HCT116 (cell line): ENCODE measurements at regions not wholly inside any gene's neighbourhood (a gene's known extent, or its start where the extent isn't known, plus 50 kb on each side); places are given as distances from the start of the nearest gene placed in this dataset.

Experiments used
- ATAC-seq: fragments of 200-7000 bp; cut with Tn5 transposase; 2 replicates; pipeline ENCODE4 v1.9.1; 2020; ENCODE audit warnings: mild to moderate bottlenecking, moderate library complexity
- BruUV-seq: library from RNA; stranded (reverse); fragments of 400-500 nt; replicated peaks from 2 replicates; lab custom pipeline; 2021; lab: Mats Ljungman, UMichigan
- CTCF ChIA-PET: fragments of 300-600 bp; sonication (Branson Sonifier 250); formaldehyde crosslinking; loops from one replicate; lab custom pipeline; 2021; ENCODE audit warnings: antibody characterized with exemption; lab: Charles Lee
- POLR2A ChIA-PET: fragments of 300-600, 350-600 bp; sonication (Branson Sonifier 250); formaldehyde crosslinking; loops from one replicate; lab custom pipeline; 2021; ENCODE audit warnings: antibody characterized with exemption; lab: Charles Lee
- RAD21 ChIA-PET, 2 experiments: fragments of 300-600 bp; sonication (Branson Sonifier 250); formaldehyde crosslinking; loops; one replicate each; lab custom pipeline; 2023; ENCODE audit warnings: low total read pairs in 2 of 2; ENCODE audit not compliant: uncharacterized antibody in 2 of 2, unreplicated experiment in 2 of 2, low non-redundant PET in 1 of 2; lab: Charles Lee
- DNase-seq: peaks from one replicate; pipeline ENCODE4 v3.0.0-alpha.2; 2010; ENCODE audit warnings: low read depth, low spot score
- H2AFZ ChIP-seq: fragments of 200-600 bp; shearing (Covaris generic), sonication (generic); 2 replicates; pipeline ENCODE4 v1.6.1; 2017; ENCODE audit warnings: low read depth, mixed run types, mixed read lengths, antibody characterized with exemption, low read length; ENCODE audit not compliant: poor library complexity, severe bottlenecking
- H3K27ac ChIP-seq: 2 replicates; pipeline ENCODE4 v1.5.1; 2012; ENCODE audit warnings: low read depth, low read length
- H3K27me3 ChIP-seq: fragments of 200-600 bp; sonication (generic); 2 replicates; pipeline ENCODE4 v1.6.1; 2016; ENCODE audit warnings: mixed run types, low read length, mixed read lengths; ENCODE audit not compliant: insufficient read depth
- H3K36me3 ChIP-seq, 2 experiments: fragments of 200-500 bp in 1 of 2; fragments of 200-600 bp in 1 of 2; sonication (Bioruptor generic) in 1 of 2; sonication (generic) in 1 of 2; 2 replicates each; pipeline versions ENCODE4 v1.5.1 to v1.6.1; 2014 to 2016; ENCODE audit warnings: low read length in 2 of 2, inconsistent platforms in 1 of 2, mixed read lengths in 1 of 2, mixed run types in 1 of 2; ENCODE audit not compliant: insufficient read depth in 2 of 2, control insufficient read depth in 1 of 2
- H3K4me1 ChIP-seq, 2 experiments: fragments of 200-600 bp in 1 of 2; sonication (generic) in 1 of 2; 2 replicates each; pipeline versions ENCODE4 v1.5.1 to v1.6.1; 2012 to 2017; ENCODE audit warnings: low read length in 2 of 2, inconsistent platforms in 1 of 2, mild to moderate bottlenecking in 1 of 2, mixed read lengths in 1 of 2, mixed run types in 1 of 2, moderate library complexity in 1 of 2; ENCODE audit not compliant: insufficient read depth in 2 of 2, control insufficient read depth in 1 of 2
- H3K4me2 ChIP-seq: fragments of 200-600 bp; sonication (generic); 2 replicates; pipeline ENCODE4 v1.6.1; 2017; ENCODE audit warnings: mixed run types, low read length, mixed read lengths
- H3K4me3 ChIP-seq, 2 experiments: fragments of 200-600 bp in 1 of 2; sonication (generic) in 1 of 2; replicated peaks in 1 of 2; 2 replicates each; pipeline ENCODE4 v1.5.1; 2011 to 2016; ENCODE audit warnings: low read length in 2 of 2, control low read depth in 1 of 2, low read depth in 1 of 2, mild to moderate bottlenecking in 1 of 2, mixed read lengths in 1 of 2, mixed run types in 1 of 2
- H3K79me2 ChIP-seq: fragments of 200-600 bp; sonication (generic); 2 replicates; pipeline ENCODE4 v1.6.1; 2017; ENCODE audit warnings: mild to moderate bottlenecking, mixed run types, low read length, moderate library complexity, mixed read lengths; ENCODE audit not compliant: insufficient read depth
- H3K9ac ChIP-seq: fragments of 200-600 bp; sonication (generic); 2 replicates; pipeline ENCODE4 v1.6.1; 2016; ENCODE audit warnings: low read length, mixed read lengths
- H3K9me2 ChIP-seq: fragments of 200-600 bp; sonication (generic), shearing (Covaris generic); 2 replicates; pipeline ENCODE4 v1.6.1; 2017; ENCODE audit warnings: mixed run types, mild to moderate bottlenecking, moderate library complexity; ENCODE audit not compliant: insufficient read depth
- H3K9me3 ChIP-seq, 2 experiments: fragments of 200-500 bp in 1 of 2; fragments of 200-600 bp in 1 of 2; sonication (Bioruptor generic) in 1 of 2; sonication (generic) in 1 of 2; 2 replicates each; pipeline ENCODE4 v1.6.1; 2014 to 2017; ENCODE audit warnings: low read length in 2 of 2, mixed read lengths in 2 of 2, inconsistent platforms in 1 of 2, low read depth in 1 of 2, mild to moderate bottlenecking in 1 of 2, mixed run types in 1 of 2, moderate library complexity in 1 of 2; ENCODE audit not compliant: control insufficient read depth in 1 of 2, insufficient read depth in 1 of 2
- H4K20me1 ChIP-seq: fragments of 200-600 bp; sonication (generic), shearing (Covaris generic); 2 replicates; pipeline ENCODE4 v1.6.1; 2017; ENCODE audit warnings: mixed run types, mild to moderate bottlenecking, moderate library complexity; ENCODE audit not compliant: insufficient read depth
- CEBPB ChIP-seq: IDR thresholded peaks from 2 replicates; pipeline ENCODE4 v1.6.1; 2012; ENCODE audit warnings: low read depth
- EGR1 ChIP-seq: IDR thresholded peaks from 2 replicates; pipeline ENCODE4 v1.6.1; 2012; ENCODE audit warnings: low read depth
- ELF1 ChIP-seq: IDR thresholded peaks from 2 replicates; pipeline ENCODE4 v1.6.1; 2012; ENCODE audit warnings: low read depth, borderline replicate concordance
- EZH2 ChIP-seq: fragments of 200-600 bp; sonication (generic); IDR thresholded peaks from 2 replicates; pipeline ENCODE4 v1.6.1; 2017; ENCODE audit warnings: antibody characterized with exemption, mixed run types
- EZH2phosphoT487 ChIP-seq: fragments of 200-600 bp; IDR thresholded peaks from 2 replicates; pipeline ENCODE4 v1.6.1; 2018; ENCODE audit warnings: antibody characterized with exemption, borderline replicate concordance
- FOSL1 ChIP-seq: IDR thresholded peaks from 2 replicates; pipeline ENCODE4 v1.6.1; 2012; ENCODE audit warnings: low read depth
- JUND ChIP-seq: IDR thresholded peaks from 2 replicates; pipeline ENCODE4 v1.6.1; 2012
- POLR2A ChIP-seq: IDR thresholded peaks from 2 replicates; pipeline ENCODE4 v1.7.0; 2011; ENCODE audit warnings: borderline replicate concordance; ENCODE audit not compliant: insufficient read depth, insufficient read length; ENCODE audit errors: extremely low read depth
- POLR2AphosphoS5 ChIP-seq: IDR thresholded peaks from 2 replicates; pipeline ENCODE4 v1.6.1; 2011; ENCODE audit warnings: mild to moderate bottlenecking, low read depth, low read length, moderate library complexity
- RAD21 ChIP-seq: IDR thresholded peaks from 2 replicates; pipeline ENCODE4 v1.6.1; 2012; ENCODE audit warnings: low read depth, mild to moderate bottlenecking
- SIN3A ChIP-seq: IDR thresholded peaks from 2 replicates; pipeline ENCODE4 v1.6.1; 2012; ENCODE audit warnings: low read depth
- SP1 ChIP-seq: IDR thresholded peaks from 2 replicates; pipeline ENCODE4 v1.6.1; 2012; ENCODE audit warnings: low read depth
- SRF ChIP-seq: IDR thresholded peaks from 2 replicates; pipeline ENCODE4 v1.6.1; 2012; ENCODE audit warnings: low read depth
- YY1 ChIP-seq: IDR thresholded peaks from 2 replicates; pipeline ENCODE4 v1.6.1; 2011; ENCODE audit warnings: low read length, low read depth, moderate library complexity, mild to moderate bottlenecking; ENCODE audit not compliant: insufficient replicate concordance; ENCODE audit errors: extremely low read depth
- ZNF274 ChIP-seq: fragments of 200-500 bp; sonication (Bioruptor generic); IDR thresholded peaks from 2 replicates; pipeline ENCODE4 v1.6.1; 2014; ENCODE audit warnings: mild to moderate bottlenecking, low read depth, low read length, inconsistent platforms
- intact Hi-C: fragments of 100-400 bp; cut with micrococcal nuclease; formaldehyde crosslinking; loops from 2 replicates; pipeline ENCODE4 v1.10.0; 2022
- TF ChIP-seq, protein P1 (sequence below): IDR thresholded peaks from 2 replicates; pipeline ENCODE4 v1.6.1; 2012; ENCODE audit warnings: low read depth

DNA sequence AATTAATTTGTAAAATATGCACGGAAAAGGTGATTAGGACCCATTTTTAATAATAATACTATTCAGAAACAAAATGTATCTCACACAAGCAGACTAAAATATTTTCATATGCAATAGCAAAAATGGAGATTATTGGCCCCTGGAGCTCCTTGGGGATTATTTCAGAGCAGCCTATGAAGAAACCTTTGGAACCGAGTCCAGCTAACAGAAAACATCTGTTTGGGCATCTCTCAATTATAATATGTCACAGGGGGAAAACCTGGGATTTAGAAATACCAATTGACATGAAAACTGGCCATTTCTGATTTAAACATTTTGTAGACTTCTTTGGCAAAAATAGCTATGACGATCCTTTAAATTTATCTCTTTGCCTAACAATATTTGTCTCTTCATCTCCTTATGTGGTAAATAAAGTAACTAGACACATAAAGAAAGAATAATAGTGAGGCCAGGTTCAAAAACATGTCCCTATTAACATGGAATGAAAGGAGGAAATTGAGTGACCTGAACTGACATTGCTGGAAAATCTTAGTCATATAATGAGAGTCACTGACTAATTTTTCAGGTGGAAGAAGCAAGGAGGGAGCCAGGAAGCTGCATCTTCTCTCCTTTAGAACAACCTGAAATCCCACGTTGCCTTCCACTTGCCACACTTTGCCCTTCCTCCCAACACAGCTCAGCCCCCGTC lies 199.0 kb downstream of the SOD2 start:
- TF ChIP-seq SIN3A, result no peak
- TF ChIP-seq JUND, result no peak
- H4K20me1 ChIP-seq, result no peaks in the 10 kb centered on the region
- ATAC-seq (no peak), DNase-seq (no peak)
- intact Hi-C loops, result no loop called here
- H3K9ac ChIP-seq, result no peak overlapping the region
- H3K36me3 ChIP-seq, result no peaks in the 10 kb centered on the region
- RAD21 ChIA-PET, result no interaction called here
- POLR2A ChIA-PET, result no interaction called here
- no peaks in the 10 kb centered on the region for H3K9me3 ChIP-seq
- H3K4me3 ChIP-seq, result no peak overlapping the region
- H3K4me2 ChIP-seq, result no peak overlapping the region
- no TSS peak for BruUV-seq
- no peaks in the 10 kb centered on the region for H3K79me2 ChIP-seq
- no peaks in the 10 kb centered on the region for H3K9me2 ChIP-seq
- H3K27me3 ChIP-seq, result no peaks in the 10 kb centered on the region; the same call in 1 of the 2 replicates
- CTCF ChIA-PET, result no interaction called here
- no peak overlapping the region for H3K27ac ChIP-seq
- H2AFZ ChIP-seq, result no peak overlapping the region
- H3K4me1 ChIP-seq, result no peaks in the 10 kb centered on the region; a peak in 1 of 4 replicates

DNA sequence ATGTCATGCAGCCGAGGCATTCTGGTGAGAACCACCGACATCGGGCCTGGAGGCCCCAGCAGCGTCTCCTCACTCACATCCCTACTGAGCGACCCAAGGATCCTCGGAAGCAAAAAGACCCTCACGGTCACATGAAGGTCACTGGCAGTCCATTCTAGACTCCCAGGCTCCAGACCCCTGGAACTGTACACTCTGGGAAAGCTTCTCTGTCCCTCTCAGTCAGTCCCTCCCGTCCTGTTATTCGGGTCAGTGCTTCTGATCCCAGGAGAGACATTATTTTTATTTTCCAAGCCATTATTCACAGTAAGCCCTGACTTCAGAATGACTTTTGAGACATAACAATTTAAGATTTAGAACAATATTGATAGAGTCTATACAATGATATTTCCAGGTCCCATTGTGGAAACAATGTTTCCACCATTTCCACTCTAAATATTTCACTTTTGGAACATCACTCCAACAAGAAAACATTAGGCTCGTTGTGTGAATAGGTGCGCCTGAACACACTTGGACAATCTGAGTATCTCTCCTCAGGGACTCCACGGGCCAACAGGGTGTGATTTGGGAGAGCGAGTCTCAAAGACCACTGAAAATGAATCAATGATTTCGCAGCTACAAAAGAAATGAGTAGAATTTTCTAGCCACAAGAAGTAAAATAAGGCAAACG lies 199.7 kb downstream of the SOD2 start:
- no peaks in the 10 kb centered on the region for H3K36me3 ChIP-seq
- TF ChIP-seq ZNF274 (no peak), RAD21 (no peak), EZH2 (no peak), POLR2A (no peak), POLR2AphosphoS5 (no peak), JUND (no peak), SIN3A (no peak), CEBPB (no peak), EGR1 (no peak), SP1 (no peak), ELF1 (no peak), FOSL1 (no peak), SRF (no peak), EZH2phosphoT487 (no peak), YY1 (no peak)
- TF ChIP-seq, protein P1, sequence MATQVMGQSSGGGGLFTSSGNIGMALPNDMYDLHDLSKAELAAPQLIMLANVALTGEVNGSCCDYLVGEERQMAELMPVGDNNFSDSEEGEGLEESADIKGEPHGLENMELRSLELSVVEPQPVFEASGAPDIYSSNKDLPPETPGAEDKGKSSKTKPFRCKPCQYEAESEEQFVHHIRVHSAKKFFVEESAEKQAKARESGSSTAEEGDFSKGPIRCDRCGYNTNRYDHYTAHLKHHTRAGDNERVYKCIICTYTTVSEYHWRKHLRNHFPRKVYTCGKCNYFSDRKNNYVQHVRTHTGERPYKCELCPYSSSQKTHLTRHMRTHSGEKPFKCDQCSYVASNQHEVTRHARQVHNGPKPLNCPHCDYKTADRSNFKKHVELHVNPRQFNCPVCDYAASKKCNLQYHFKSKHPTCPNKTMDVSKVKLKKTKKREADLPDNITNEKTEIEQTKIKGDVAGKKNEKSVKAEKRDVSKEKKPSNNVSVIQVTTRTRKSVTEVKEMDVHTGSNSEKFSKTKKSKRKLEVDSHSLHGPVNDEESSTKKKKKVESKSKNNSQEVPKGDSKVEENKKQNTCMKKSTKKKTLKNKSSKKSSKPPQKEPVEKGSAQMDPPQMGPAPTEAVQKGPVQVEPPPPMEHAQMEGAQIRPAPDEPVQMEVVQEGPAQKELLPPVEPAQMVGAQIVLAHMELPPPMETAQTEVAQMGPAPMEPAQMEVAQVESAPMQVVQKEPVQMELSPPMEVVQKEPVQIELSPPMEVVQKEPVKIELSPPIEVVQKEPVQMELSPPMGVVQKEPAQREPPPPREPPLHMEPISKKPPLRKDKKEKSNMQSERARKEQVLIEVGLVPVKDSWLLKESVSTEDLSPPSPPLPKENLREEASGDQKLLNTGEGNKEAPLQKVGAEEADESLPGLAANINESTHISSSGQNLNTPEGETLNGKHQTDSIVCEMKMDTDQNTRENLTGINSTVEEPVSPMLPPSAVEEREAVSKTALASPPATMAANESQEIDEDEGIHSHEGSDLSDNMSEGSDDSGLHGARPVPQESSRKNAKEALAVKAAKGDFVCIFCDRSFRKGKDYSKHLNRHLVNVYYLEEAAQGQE, result no peak

More for the DNA sequence above, 199.7 kb downstream of the SOD2 start:
- H3K79me2 ChIP-seq, result no peaks in the 10 kb centered on the region
- ChIA-PET CTCF (no interaction called here), POLR2A (no interaction called here), RAD21 (no interaction called here)
- H2AFZ ChIP-seq, result no peak overlapping the region
- no peak overlapping the region for H3K9ac ChIP-seq
- H3K9me2 ChIP-seq, result no peaks in the 10 kb centered on the region
- H3K4me3 ChIP-seq, result no peak overlapping the region
- no peak overlapping the region for H3K4me2 ChIP-seq
- H3K27ac ChIP-seq, result no peak overlapping the region
- no peaks in the 10 kb centered on the region for H4K20me1 ChIP-seq
- DNase-seq (no peak), ATAC-seq (no peak)
- intact Hi-C loops, result no loop called here
- H3K9me3 ChIP-seq, result no peaks in the 10 kb centered on the region
- no peaks in the 10 kb centered on the region; a peak in 1 of 4 replicates for H3K4me1 ChIP-seq
- H3K27me3 ChIP-seq, result no peaks in the 10 kb centered on the region; the same call in 1 of the 2 replicates
- BruUV-seq, result no TSS peak
